GM18511 (cell line): ENCODE measurements at regions not wholly inside any gene's neighbourhood (a gene's known extent, or its start where the extent isn't known, plus 50 kb on each side); places are given as distances from the start of the nearest gene placed in this dataset.

Experiments used
- ATAC-seq: cut with Tn5 transposase; IDR thresholded peaks from one replicate; pipeline ENCODE4 v1.9.1; 2021; ENCODE audit warnings: mild to moderate bottlenecking, moderate library complexity; ENCODE audit not compliant: unreplicated experiment

- no peak for ATAC-seq
Observed at GRCh38 chr1:38097284-38097898, 50.8 kb upstream of the POU3F1 start.
